ENCODE measurements at regions not wholly inside any gene's neighbourhood (a gene's known extent, or its start where the extent isn't known, plus 50 kb on each side); places are given as distances from the start of the nearest gene placed in this dataset.

DNA sequence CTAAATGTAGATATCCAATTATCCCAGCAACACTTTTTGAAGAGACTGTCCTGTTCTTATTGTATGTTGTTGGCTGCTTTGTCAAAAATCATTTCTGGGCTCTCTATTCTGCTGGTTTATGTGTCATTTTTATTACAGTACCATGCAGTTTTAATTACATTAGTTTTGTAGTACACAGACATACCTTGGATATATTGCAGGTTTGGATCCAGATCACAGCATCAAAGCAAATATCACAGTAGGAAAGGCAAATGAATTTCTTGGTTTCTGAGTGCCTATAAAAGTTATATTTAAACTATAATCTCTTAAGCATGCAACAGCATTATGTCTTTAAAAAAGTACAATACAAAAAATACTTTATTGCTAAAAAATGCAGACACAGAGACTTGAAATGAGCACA, 564.2 kb upstream of the MIR17HG start:
- no peak for TF ChIP-seq POLR2A (IDR thresholded peaks at IDR 0.05)
- TF ChIP-seq, protein P1, sequence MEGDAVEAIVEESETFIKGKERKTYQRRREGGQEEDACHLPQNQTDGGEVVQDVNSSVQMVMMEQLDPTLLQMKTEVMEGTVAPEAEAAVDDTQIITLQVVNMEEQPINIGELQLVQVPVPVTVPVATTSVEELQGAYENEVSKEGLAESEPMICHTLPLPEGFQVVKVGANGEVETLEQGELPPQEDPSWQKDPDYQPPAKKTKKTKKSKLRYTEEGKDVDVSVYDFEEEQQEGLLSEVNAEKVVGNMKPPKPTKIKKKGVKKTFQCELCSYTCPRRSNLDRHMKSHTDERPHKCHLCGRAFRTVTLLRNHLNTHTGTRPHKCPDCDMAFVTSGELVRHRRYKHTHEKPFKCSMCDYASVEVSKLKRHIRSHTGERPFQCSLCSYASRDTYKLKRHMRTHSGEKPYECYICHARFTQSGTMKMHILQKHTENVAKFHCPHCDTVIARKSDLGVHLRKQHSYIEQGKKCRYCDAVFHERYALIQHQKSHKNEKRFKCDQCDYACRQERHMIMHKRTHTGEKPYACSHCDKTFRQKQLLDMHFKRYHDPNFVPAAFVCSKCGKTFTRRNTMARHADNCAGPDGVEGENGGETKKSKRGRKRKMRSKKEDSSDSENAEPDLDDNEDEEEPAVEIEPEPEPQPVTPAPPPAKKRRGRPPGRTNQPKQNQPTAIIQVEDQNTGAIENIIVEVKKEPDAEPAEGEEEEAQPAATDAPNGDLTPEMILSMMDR (IDR thresholded peaks at IDR 0.05): no peak

Measured in esophagus squamous epithelium (tissue), 4 donors.